ENCODE measurements at regions not wholly inside any gene's neighbourhood (a gene's known extent, or its start where the extent isn't known, plus 50 kb on each side); places are given as distances from the start of the nearest gene placed in this dataset.

DNA sequence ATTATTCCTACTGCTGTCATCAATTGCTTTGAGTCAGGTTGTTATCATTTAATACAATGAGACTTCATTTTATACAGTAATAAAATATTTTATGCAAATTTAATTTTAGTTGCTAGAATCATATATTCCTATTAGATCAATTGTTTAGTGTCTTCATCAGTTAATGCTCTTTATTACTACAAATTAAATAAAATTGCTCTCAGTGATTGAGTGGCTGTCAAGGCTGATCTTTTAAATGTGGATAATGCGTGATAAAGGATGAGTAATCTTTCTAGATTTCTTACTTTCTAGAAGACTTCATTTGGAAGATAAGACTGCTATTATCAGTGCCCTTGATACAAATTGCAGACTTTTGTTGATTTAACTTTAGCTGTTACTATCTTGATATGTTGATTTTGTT, 59.6 kb upstream of the CDH2 start:
- DNase-seq (ENCODE audit: low spot score), result no peak
- TF ChIP-seq, protein P1, sequence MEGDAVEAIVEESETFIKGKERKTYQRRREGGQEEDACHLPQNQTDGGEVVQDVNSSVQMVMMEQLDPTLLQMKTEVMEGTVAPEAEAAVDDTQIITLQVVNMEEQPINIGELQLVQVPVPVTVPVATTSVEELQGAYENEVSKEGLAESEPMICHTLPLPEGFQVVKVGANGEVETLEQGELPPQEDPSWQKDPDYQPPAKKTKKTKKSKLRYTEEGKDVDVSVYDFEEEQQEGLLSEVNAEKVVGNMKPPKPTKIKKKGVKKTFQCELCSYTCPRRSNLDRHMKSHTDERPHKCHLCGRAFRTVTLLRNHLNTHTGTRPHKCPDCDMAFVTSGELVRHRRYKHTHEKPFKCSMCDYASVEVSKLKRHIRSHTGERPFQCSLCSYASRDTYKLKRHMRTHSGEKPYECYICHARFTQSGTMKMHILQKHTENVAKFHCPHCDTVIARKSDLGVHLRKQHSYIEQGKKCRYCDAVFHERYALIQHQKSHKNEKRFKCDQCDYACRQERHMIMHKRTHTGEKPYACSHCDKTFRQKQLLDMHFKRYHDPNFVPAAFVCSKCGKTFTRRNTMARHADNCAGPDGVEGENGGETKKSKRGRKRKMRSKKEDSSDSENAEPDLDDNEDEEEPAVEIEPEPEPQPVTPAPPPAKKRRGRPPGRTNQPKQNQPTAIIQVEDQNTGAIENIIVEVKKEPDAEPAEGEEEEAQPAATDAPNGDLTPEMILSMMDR (IDR thresholded peaks at IDR 0.05; ENCODE audit: borderline replicate concordance, control extremely low read depth, extremely low read depth, insufficient read depth, missing control alignments), result no peak
- in situ Hi-C loops (cut with MboI; ENCODE audit: low sequenced_read_pairs, unreplicated experiment), result no loop called here
